Spleen (tissue), 7 donors: ENCODE measurements at regions not wholly inside any gene's neighbourhood (a gene's known extent, or its start where the extent isn't known, plus 50 kb on each side); places are given as distances from the start of the nearest gene placed in this dataset.

ENCODE experiments used
- POLR2A ChIP-seq, 3 donors: fragments of 450-650 bp; IDR thresholded peaks; one replicate each; pipeline ENCODE4 v1.5.1; 2017; ENCODE audit warnings: antibody characterized with exemption in 3 of 3, mild to moderate bottlenecking in 1 of 3
- TF ChIP-seq, protein P1 (sequence below), 11 experiments: fragments of 200-600 bp in 7 of 11; fragments of 450-650 bp in 4 of 11; sonication (generic) in 4 of 11; IDR thresholded peaks in 8 of 11; conservative IDR thresholded peaks in 3 of 11; 1 replicate in 7 of 11; 2 replicates in 4 of 11; pipeline versions ENCODE4 v1.4.0 to v1.8.0; 2016 to 2021; ENCODE audit warnings: antibody characterized with exemption in 11 of 11, inconsistent platforms in 4 of 11, mild to moderate bottlenecking in 1 of 11
- donor health status: DM: no; HTN: no; CAD: no; lungs with moderate emphysema.
- donor health status: DM: no; HTN: no; CAD: no.
- donor health status: DM: no; HTN: no; CAD: no.

DNA sequence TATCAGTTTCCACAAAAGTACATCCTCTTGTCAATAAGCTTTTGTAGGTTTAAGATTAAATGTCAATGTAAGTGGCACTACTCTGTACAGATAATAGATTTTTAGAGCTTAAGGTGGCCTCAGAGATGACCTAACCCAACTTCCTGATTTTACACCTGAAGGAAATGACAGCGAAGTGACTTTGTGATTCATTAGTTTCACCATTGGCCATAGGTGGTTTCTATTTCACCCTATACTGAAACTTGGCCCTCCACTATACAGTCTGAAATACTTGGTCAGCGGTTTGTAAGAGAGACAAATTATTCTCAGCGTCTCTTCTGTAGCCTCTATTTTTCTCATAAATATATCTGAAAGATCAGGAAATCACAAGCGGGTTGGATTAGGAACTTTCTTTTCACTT lies 330.4 kb upstream of the FAM98A start:
- TF ChIP-seq, protein P1, sequence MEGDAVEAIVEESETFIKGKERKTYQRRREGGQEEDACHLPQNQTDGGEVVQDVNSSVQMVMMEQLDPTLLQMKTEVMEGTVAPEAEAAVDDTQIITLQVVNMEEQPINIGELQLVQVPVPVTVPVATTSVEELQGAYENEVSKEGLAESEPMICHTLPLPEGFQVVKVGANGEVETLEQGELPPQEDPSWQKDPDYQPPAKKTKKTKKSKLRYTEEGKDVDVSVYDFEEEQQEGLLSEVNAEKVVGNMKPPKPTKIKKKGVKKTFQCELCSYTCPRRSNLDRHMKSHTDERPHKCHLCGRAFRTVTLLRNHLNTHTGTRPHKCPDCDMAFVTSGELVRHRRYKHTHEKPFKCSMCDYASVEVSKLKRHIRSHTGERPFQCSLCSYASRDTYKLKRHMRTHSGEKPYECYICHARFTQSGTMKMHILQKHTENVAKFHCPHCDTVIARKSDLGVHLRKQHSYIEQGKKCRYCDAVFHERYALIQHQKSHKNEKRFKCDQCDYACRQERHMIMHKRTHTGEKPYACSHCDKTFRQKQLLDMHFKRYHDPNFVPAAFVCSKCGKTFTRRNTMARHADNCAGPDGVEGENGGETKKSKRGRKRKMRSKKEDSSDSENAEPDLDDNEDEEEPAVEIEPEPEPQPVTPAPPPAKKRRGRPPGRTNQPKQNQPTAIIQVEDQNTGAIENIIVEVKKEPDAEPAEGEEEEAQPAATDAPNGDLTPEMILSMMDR (IDR thresholded peaks at IDR 0.05 in 8 of 11, conservative IDR thresholded peaks at IDR 0.05 in 3 of 11) = no peak
- TF ChIP-seq POLR2A (IDR thresholded peaks at IDR 0.05) = no peak
